HUDEP-2 (cell line): ENCODE measurements at regions not wholly inside any gene's neighbourhood (a gene's known extent, or its start where the extent isn't known, plus 50 kb on each side); places are given as distances from the start of the nearest gene placed in this dataset.
"Not testable (repeated sequence)": the region's sequence is repeated elsewhere in the genome, so short reads cannot be mapped to it uniquely, and the experiment has no call there.

ENCODE experiments used
- DNase-seq, 76 experiments: peaks; one replicate each; lab custom pipeline; 2025; ENCODE audit not compliant: unreplicated experiment in 76 of 76; lab: John Stamatoyannopoulos, UW

- DNase-seq = no peak
Measured at GRCh38 chr7:138359870-138360559, 100.0 kb upstream of the TRIM24 start.

GRCh38 chr7:138363721-138364120, 96.3 kb upstream of the TRIM24 start:
- no peak for DNase-seq

- DNase-seq = not testable (repeated sequence)
Measured at GRCh38 chr7:138366137-138366536, 93.9 kb upstream of the TRIM24 start.

GRCh38 chr7:138366676-138367075, 93.4 kb upstream of the TRIM24 start:
- DNase-seq = not testable (repeated sequence)

DNA sequence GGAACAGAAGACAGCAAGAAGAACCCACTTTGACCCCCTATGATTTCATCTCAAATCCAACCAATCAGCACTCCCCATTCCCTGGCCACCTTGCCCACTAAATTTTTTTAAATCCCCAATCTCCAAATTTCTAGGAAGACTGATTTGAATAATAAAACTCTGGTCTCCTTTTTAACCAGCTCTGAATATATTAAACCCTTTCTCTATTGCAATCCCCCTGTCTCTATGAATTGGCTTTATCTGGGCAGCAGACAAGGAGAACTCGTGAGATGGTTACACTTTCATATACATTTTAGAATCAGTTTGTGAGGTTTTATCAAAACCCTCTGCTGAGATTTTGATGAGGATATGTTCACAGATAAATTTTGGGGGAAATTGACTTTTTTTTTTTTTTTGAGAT, 90.3 kb upstream of the TRIM24 start:
- no peak for DNase-seq

DNA sequence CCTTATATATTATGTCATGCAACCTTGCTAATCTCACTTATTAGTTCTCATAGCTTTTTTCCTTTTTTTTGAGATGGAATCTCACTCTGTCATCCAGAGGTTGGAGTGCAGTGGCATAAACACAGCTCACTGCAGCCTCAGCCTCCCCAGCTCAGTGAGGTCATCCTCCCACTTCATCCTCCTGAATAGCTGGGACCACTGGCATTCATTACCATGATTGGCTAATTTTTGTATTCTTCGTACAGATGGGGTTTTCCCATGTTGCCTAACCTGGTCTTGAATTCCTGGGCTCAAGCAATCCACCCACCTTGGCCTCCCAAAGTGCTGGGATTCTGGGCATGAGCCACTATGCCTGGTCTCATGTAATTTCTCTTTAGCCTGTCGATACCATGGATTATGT, 89.1 kb upstream of the TRIM24 start:
- DNase-seq = no peak

DNA sequence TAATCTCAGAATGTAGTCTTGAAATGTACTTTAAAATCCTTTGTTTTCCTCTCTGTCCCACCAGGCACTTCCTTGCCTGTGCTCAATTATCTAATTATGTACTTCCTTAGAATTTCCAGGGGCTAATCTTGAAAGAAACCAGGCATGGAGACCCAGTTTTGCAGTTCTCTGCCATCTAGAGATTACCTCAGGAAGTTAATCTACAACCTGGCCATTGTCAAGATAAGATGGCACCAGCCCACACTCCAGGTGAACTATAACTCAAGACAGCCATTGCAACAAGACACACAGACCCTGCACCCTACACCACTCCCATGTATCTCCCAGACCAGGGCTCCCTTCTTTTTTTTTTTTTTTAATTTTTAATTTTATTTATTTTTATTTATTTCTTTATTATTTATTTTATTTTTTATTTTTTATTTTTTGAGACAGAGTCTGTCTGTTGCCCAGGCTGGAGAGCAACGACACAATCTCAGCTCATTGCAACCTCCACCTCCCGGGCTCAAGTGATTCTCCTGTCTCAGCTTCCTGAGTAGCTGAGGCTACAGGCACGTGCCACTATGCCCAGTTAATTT, 85.9 kb upstream of the TRIM24 start:
- DNase-seq = no peak

DNA sequence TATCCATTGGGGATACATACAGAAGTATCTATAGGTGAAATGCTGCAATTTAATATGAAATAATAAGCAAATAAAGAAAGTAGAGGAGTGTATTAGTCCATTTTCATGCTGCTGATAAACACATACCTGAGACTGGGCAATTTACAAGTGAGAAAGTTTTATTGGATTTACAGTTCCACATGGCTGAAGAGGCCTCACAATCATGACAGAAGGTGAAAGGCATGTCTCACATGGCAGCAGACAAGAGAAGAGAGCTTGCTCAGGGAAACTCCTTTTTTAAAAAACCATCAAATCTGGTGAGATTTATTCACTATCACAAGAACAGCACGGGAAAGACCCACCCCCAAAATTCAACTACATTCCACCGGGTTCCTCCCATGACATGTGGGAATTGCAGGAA, 82.8 kb upstream of the TRIM24 start:
- DNase-seq = no peak

DNA sequence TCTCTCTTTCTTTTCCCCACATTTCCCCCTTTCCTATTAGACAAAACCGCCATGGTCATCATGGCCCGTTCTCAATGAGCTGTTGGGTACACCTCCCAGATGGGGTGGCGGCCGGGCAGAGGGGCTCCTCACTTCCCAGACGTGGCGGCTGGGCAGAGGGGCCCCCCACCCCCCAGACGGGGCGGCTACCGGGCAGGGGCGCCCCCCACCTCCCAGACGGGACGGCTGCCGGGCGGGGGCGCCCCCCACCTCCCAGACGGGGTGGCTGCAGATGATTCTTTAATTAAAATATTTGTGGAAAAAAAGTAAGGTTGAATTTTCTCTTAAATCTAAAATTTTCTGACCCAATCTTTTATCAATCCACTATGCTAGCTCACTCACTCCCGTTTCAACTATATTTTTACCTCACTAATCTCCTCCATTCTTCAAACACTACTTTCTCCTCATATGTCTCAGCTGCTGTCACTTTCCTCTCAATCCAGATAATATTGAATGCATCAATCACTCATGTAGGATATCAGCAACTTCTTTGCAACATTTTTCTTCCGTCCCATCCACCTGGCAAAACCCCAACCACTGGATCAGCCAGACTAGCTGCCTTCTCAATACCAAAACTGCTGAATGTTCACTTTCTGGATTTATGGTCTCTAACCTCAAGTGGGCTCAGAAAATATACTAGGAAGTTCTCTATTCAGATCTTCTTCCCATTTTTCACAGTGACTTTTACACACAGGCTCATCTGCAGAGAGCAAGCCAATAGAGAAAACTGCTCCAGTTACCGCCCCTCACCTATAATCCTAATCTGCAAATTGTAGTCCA, 81.1 kb upstream of the TRIM24 start:
- DNase-seq = no peak

GRCh38 chr7:138382862-138383565, 77.0 kb upstream of the TRIM24 start:
- DNase-seq = no peak

DNA sequence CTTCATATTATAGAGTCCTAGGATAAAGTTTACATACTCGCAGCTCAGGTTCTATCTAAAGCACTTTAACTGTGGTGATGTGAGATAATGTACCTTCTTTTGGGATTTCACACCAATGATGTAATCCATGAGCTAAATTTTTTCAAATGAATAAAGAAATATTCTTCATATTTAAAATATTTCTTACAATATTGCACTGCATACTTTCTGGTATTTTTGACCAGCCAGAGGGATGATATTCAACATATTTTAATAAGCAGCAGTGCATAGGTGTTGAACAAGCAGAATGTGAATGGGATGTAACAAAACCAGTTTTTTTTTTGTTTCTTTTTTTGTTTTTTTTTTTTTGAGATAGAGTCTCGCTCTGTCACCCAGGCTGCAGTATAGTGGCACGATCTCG, 73.2 kb upstream of the TRIM24 start:
- no peak for DNase-seq

GRCh38 chr7:138387755-138388475, 72.1 kb upstream of the TRIM24 start:
- DNase-seq = peak in 15 of 76 experiments; percentile 1 to 45 (median 12)

DNA sequence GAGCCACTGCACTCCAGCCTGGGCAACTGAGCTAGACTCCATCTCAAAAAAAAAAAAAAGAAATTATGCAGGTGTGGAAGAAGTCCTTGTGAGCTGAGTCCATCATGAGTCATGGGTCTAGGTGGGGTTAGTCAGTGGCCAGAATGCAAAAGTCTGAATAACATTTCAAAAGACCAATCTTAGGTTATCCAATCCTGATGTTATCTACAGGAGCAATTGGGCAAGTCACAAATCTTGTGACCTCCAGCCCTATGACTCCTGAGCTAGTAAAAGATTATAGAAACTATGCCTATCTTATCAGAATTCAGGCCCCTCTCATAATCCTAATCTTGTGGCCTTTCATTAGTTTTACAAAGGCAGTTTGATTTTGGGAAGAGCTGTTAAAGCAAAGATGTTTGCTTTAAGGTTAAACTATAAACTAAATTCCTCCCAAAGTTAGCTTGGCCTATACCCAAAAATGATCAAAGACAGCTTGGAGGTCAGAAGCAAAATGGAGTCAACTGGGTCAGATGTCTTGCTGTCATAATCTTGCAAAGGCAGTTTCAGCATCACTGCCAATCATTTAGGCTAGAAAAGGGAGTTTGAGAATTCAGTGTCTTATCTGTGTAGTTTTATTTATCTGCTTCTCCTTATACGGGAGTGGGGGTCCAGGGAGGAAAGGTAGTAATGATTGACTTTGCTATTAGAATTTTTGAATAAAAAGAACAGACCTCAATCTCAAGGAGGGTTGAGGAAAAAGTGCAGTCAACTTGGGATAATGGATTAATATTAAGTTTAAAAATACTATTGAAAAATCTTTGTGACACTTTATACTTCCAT, 71.2 kb upstream of the TRIM24 start:
- peak in 1 of 76 experiments; percentile 6 for DNase-seq

GRCh38 chr7:138395763-138396162, 64.3 kb upstream of the TRIM24 start:
- DNase-seq = no peak

- DNase-seq = no peak
Measured at GRCh38 chr7:138396251-138397070, 63.6 kb upstream of the TRIM24 start.

- DNase-seq = not testable (repeated sequence)
Measured at GRCh38 chr7:138397071-138397433, 63.0 kb upstream of the TRIM24 start.

DNA sequence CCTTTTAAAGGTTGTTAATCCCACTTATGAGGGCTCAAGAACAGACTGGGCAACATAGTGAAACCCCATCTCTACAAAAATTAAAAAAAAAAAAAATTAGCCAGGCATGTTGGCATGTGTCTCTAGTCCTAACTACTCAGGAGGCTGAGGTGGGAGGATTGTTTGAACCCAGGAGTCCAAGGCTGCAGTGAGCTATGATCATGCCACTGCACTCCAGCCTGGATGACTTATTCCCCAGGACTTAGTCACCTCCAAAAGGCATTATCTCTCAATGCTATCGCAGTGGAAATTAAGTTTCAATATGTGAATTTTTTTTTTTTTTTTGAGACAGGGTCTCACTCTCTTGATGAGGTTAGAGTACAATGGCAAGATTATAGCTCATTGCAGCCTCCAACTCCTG, 61.2 kb upstream of the TRIM24 start:
- DNase-seq = no peak

- peak in 1 of 76 experiments; percentile 1 for DNase-seq
Measured at GRCh38 chr7:138400400-138400886, 59.6 kb upstream of the TRIM24 start.

DNA sequence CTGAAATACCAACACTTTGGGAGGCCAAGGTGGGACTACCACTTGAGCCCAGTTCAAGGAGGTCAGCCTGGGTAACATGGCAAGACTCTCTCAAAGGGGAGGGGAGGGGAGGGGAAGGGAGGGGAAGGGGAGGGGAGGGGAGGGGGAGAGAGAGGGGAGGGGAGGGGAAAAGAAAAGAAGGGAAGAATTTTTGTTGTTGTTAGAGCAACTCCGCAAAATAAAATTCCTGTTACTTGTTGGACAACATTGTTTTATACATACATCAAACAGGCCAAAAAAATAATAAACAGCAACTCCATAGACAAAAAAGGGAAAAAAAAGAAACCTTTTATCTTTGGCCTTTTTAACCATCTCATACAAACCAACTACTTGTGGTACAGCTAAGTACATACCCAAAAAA, 57.3 kb upstream of the TRIM24 start:
- DNase-seq = no peak
